22Rv1 (cell line): ENCODE measurements at regions not wholly inside any gene's neighbourhood (a gene's known extent, or its start where the extent isn't known, plus 50 kb on each side); places are given as distances from the start of the nearest gene placed in this dataset.
"Not testable (repeated sequence)": the region's sequence is repeated elsewhere in the genome, so short reads cannot be mapped to it uniquely, and the experiment has no call there.

Source experiments
- ZFX ChIP-seq: fragments of 450-650 bp; IDR thresholded peaks from 2 replicates; pipeline ENCODE4 v1.6.1; 2017; ENCODE audit warnings: antibody characterized with exemption, borderline replicate concordance
- TF ChIP-seq, protein P1 (sequence below): fragments of 450-650 bp; IDR thresholded peaks from 2 replicates; pipeline ENCODE4 v1.5.1; 2017; ENCODE audit warnings: mild to moderate bottlenecking

DNA sequence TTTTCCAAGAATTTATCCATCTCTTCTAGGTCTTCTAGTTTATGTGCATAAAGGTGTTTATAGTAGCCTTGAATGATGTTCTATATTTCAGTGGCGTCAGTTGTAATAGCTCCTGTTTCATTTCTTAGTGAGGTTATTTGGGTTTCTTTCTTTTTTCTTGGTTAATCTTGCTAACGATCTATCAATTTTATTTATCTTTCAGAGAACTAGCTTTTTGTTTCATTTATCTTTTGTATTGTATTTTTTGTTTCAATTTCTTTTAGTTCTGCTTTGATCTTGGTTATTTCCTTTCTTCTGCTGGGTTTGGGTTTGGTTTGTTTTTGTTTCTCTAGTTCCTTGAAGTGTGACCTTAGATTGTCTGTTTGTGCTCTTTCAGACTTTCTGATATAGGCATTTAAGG is 133.0 kb downstream of the KLF8 start:
- TF ChIP-seq, protein P1, sequence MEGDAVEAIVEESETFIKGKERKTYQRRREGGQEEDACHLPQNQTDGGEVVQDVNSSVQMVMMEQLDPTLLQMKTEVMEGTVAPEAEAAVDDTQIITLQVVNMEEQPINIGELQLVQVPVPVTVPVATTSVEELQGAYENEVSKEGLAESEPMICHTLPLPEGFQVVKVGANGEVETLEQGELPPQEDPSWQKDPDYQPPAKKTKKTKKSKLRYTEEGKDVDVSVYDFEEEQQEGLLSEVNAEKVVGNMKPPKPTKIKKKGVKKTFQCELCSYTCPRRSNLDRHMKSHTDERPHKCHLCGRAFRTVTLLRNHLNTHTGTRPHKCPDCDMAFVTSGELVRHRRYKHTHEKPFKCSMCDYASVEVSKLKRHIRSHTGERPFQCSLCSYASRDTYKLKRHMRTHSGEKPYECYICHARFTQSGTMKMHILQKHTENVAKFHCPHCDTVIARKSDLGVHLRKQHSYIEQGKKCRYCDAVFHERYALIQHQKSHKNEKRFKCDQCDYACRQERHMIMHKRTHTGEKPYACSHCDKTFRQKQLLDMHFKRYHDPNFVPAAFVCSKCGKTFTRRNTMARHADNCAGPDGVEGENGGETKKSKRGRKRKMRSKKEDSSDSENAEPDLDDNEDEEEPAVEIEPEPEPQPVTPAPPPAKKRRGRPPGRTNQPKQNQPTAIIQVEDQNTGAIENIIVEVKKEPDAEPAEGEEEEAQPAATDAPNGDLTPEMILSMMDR, result not testable (repeated sequence)
- not testable (repeated sequence) for TF ChIP-seq ZFX
